ENCODE measurements at regions not wholly inside any gene's neighbourhood (a gene's known extent, or its start where the extent isn't known, plus 50 kb on each side); places are given as distances from the start of the nearest gene placed in this dataset.

GRCh38 chr2:59882279-59882678 is 671.2 kb downstream of the BCL11A start:
- H3K36me3 ChIP-seq (ENCODE audit: insufficient read depth, low read length), result no peaks in the 10 kb centered on the region
- no peak for TF ChIP-seq CTCF (IDR thresholded peaks at IDR 0.05; ENCODE audit: extremely low read depth, low read depth, low read length)
- no peak for DNase-seq (ENCODE audit: insufficient read length, low spot score, missing footprints)
- H4K20me1 ChIP-seq (ENCODE audit: insufficient read depth, low read length), result no peaks in the 10 kb centered on the region
- no peak overlapping the region for H3K4me3 ChIP-seq (ENCODE audit: insufficient read depth, low read length)
- no peaks in the 10 kb centered on the region for H3K4me1 ChIP-seq (ENCODE audit: insufficient read depth, low read length)
- H3K9me3 ChIP-seq (ENCODE audit: low read depth, low read length), result no peaks in the 10 kb centered on the region
- no peaks in the 10 kb centered on the region for H3K27me3 ChIP-seq (ENCODE audit: insufficient read depth, low read length)
- H3K27ac ChIP-seq (ENCODE audit: low read depth, low read length), result no peak overlapping the region
- no peak overlapping the region for H3K4me2 ChIP-seq (ENCODE audit: insufficient read depth, low read length)
- H2AFZ ChIP-seq (ENCODE audit: low read length), result no peak overlapping the region
- no peaks in the 10 kb centered on the region for H3K79me2 ChIP-seq (ENCODE audit: insufficient read depth, low read length)

DNA sequence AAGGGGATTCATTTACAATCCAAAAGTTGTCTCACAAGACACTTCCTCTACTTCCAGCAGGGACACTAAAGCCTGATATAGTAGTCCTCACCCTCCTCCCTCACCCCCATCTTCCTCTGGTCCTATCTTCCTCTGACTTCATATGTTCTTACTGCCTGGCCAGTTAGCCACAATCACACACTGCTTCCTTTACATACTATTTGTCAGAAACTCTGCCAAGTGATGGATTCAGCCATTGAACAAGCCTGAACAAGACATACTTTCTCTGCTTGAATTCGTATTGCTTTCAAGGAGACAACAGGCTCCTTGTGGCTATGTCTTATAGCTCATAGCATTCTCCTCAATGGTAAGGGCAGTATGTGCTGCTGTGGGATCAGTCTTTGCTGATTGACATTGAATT is 672.2 kb downstream of the BCL11A start:
- Histone ChIP-seq H3K9me3 (ENCODE audit: low read depth, low read length) (no peaks in the 10 kb centered on the region), H4K20me1 (ENCODE audit: insufficient read depth, low read length) (no peaks in the 10 kb centered on the region), H3K36me3 (ENCODE audit: insufficient read depth, low read length) (no peaks in the 10 kb centered on the region), H3K27ac (ENCODE audit: low read depth, low read length) (no peak overlapping the region), H3K4me2 (ENCODE audit: insufficient read depth, low read length) (no peak overlapping the region), H3K4me3 (ENCODE audit: insufficient read depth, low read length) (no peak overlapping the region), H3K27me3 (ENCODE audit: insufficient read depth, low read length) (no peaks in the 10 kb centered on the region), H3K4me1 (ENCODE audit: insufficient read depth, low read length) (no peaks in the 10 kb centered on the region), H3K79me2 (ENCODE audit: insufficient read depth, low read length) (no peaks in the 10 kb centered on the region), H2AFZ (ENCODE audit: low read length) (no peak overlapping the region)
- no peak for TF ChIP-seq CTCF (IDR thresholded peaks at IDR 0.05; ENCODE audit: extremely low read depth, low read depth, low read length)
- DNase-seq (ENCODE audit: insufficient read length, low spot score, missing footprints), result no peak

- Histone ChIP-seq H3K9me3 (ENCODE audit: low read depth, low read length) (peaks cover 3% of the 10 kb centered on the region), H3K27me3 (ENCODE audit: insufficient read depth, low read length) (no peaks in the 10 kb centered on the region), H4K20me1 (ENCODE audit: insufficient read depth, low read length) (no peaks in the 10 kb centered on the region), H2AFZ (ENCODE audit: low read length) (no peak overlapping the region), H3K36me3 (ENCODE audit: insufficient read depth, low read length) (no peaks in the 10 kb centered on the region), H3K79me2 (ENCODE audit: insufficient read depth, low read length) (no peaks in the 10 kb centered on the region), H3K4me2 (ENCODE audit: insufficient read depth, low read length) (no peak overlapping the region), H3K4me3 (ENCODE audit: insufficient read depth, low read length) (no peak overlapping the region), H3K27ac (ENCODE audit: low read depth, low read length) (no peak overlapping the region), H3K4me1 (ENCODE audit: insufficient read depth, low read length) (no peaks in the 10 kb centered on the region)
- no peak for TF ChIP-seq CTCF (IDR thresholded peaks at IDR 0.05; ENCODE audit: extremely low read depth, low read depth, low read length)
- DNase-seq (ENCODE audit: insufficient read length, low spot score, missing footprints), result no peak
These were observed 673.7 kb downstream of the BCL11A start for GRCh38 chr2:59879700-59880131.

DNA sequence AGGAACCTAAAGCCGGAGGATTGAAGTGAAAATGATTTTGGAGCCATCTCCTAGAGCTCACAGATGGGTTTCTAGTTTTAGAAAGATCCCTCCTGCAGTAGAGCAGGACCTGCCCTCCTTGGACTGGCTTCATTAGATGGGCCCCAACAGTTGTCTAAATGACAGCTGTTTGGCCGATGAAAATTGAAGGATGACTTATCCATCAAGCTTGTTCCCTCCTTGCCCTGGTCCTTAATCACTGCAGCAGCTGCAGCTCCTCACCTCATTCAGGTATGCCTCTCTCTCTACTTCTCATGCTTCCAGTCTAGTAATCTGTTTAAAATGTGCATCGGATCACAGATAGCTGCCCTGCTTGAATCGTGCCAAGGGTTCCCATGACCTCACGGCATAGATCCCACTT is 677.6 kb downstream of the BCL11A start:
- TF ChIP-seq CTCF (IDR thresholded peaks at IDR 0.05; ENCODE audit: extremely low read depth, low read depth, low read length), result no peak
- DNase-seq (ENCODE audit: insufficient read length, low spot score, missing footprints), result no peak
- Histone ChIP-seq H3K27ac (ENCODE audit: low read depth, low read length) (no peak overlapping the region), H3K9me3 (ENCODE audit: low read depth, low read length) (peaks cover 3% of the 10 kb centered on the region), H3K4me3 (ENCODE audit: insufficient read depth, low read length) (no peak overlapping the region), H3K4me1 (ENCODE audit: insufficient read depth, low read length) (no peaks in the 10 kb centered on the region), H3K36me3 (ENCODE audit: insufficient read depth, low read length) (no peaks in the 10 kb centered on the region), H3K79me2 (ENCODE audit: insufficient read depth, low read length) (no peaks in the 10 kb centered on the region), H3K27me3 (ENCODE audit: insufficient read depth, low read length) (no peaks in the 10 kb centered on the region), H4K20me1 (ENCODE audit: insufficient read depth, low read length) (no peaks in the 10 kb centered on the region), H2AFZ (ENCODE audit: low read length) (no peak overlapping the region), H3K4me2 (ENCODE audit: insufficient read depth, low read length) (no peak overlapping the region)

Measured in osteoblast (primary cell).